VCaP (cell line): ENCODE measurements at regions not wholly inside any gene's neighbourhood (a gene's known extent, or its start where the extent isn't known, plus 50 kb on each side); places are given as distances from the start of the nearest gene placed in this dataset.
A peak's percentile ranks its signal among the peaks of the same experiment; 100 is the strongest.

ENCODE experiments used
- H3K27ac ChIP-seq: fragments of 450-650 bp; 2 replicates; pipeline ENCODE4 v1.5.1; 2017
- TF ChIP-seq, protein P1 (sequence below): fragments of 450-650 bp; conservative IDR thresholded peaks from 2 replicates; pipeline ENCODE4 v1.5.1; 2017; ENCODE audit warnings: mild to moderate bottlenecking, moderate library complexity

DNA sequence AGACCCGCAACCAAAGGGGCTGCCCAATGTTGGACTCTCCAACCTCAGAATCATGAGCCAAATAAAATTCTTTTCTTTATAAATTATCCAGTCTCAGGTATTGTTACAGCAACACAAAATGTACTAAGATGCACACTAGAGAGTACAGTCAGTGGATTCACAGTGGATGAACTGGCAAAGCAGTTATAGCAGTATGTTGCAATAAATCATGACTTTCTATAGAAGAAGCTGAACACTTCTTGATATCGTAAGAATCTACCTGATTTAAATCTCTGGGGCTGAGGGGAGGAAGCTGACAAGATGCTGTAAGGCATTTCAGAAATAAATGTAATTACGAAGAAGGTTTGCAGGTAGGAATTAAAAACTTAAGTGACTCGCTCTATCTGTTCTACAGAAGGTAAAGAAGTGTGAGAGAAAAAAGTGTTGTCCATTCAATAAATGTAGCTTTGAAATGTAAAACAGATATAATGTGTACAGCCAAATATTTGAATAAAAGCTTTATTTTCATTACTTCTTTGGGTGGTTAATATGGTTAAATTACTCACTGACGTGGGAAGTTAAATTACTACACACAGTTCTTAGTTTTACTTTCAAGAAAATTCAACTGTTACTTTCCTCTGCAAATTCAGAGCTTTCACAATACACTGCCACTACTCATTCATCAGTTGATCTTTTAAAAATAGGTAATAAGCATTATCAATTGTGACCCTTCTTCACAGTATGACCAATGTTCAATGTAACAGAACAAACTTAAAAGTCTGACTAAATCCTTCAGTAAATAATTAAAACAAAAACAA lies 439.1 kb downstream of the SHQ1 start:
- TF ChIP-seq, protein P1, sequence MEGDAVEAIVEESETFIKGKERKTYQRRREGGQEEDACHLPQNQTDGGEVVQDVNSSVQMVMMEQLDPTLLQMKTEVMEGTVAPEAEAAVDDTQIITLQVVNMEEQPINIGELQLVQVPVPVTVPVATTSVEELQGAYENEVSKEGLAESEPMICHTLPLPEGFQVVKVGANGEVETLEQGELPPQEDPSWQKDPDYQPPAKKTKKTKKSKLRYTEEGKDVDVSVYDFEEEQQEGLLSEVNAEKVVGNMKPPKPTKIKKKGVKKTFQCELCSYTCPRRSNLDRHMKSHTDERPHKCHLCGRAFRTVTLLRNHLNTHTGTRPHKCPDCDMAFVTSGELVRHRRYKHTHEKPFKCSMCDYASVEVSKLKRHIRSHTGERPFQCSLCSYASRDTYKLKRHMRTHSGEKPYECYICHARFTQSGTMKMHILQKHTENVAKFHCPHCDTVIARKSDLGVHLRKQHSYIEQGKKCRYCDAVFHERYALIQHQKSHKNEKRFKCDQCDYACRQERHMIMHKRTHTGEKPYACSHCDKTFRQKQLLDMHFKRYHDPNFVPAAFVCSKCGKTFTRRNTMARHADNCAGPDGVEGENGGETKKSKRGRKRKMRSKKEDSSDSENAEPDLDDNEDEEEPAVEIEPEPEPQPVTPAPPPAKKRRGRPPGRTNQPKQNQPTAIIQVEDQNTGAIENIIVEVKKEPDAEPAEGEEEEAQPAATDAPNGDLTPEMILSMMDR: no peak
- no peak overlapping the region for H3K27ac ChIP-seq

DNA sequence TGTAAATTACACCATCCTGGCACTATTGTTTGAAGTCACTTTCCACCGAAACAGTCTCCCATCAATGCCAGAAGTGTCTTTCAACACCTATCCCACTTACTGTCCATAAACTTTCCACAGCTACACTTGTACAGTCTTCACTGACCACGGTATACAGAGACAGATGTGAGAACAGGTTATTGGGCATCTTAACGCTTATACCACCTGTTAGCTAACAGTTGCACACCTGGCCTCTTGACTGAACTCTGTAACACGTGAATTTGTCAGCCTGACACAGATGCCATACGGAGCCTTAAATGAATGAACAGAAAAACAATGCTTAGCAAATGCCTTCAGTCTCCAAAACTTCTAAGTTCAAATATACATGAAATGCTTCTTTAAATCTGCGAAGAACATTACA lies 440.5 kb downstream of the SHQ1 start:
- TF ChIP-seq, protein P1: no peak

DNA sequence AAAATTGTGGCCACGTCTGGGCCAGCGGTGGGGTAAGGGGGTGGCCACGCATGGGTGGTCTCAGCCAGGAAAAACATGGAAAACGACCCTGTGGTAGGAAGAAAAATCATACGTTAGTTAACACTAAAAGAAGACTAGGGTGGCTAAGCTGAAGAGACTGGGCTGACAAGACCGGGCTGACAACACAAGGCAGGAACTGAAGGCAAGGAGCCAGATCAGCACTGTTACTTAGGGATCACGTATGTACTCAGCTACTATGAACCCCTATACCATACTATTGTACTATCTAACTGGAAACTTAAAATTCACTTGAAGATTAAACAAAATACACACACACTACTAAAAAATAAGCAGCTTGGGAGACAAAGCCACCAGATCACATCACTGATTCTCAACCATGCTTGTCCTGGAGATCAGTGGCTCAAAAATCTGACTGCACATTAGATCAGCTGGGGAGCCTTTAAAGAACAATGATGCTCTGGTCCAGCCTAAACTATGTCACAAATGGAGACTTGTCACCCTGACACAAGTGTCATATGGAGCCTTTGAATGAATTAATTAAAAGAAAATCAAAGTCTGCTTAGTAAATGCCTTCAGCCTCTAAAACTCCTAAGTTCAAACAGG lies 442.2 kb downstream of the SHQ1 start:
- TF ChIP-seq, protein P1: no peak
- H3K27ac ChIP-seq: peak overlapping the region; percentile 32

More for the DNA sequence above, 440.5 kb downstream of the SHQ1 start:
- H3K27ac ChIP-seq: no peak overlapping the region

DNA sequence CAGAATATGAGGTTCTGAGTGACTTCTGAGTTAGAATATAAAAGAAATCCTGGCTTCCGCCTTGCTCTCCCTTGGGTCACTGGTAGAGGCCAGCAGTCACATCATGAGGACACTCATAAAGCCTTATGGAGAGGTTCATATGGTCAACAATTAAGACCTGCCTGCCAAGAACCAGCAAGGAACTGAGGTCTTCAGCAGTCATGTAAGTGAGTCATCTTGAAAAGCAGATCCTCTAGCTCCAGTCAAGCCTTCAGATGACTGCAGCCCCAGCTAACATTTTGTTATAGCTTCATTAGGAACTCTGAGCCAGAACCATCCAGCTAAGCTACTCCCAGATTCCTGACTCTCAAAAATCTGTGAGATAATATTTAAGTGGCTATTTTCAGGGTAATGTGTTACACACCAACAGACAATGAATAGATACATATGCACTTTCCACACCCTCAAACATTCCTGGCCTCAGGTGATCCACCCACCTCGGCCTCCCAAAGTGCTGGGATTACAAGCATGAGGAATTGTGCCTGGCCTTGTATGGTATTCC lies 447.2 kb downstream of the SHQ1 start:
- no peak overlapping the region for H3K27ac ChIP-seq
- TF ChIP-seq, protein P1: no peak

DNA sequence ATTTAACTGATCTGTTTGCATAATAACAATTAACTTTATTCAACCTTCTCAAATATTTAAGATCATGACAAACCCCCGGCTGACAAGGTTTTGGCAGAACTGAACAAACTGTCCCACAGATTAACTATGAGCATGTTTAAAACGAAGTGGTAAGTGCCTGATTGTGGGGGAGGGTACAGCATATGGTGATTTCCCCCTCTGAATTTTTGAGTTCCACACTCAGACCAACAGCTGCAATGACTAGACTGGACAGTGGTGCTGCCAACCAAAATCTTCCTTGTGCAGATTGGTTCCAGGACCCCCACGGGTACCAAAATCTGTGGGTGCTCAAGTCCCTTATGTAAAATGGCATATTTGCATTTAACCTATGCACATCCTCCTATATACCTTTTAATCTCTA lies 449.5 kb downstream of the SHQ1 start:
- TF ChIP-seq, protein P1: no peak
- no peak overlapping the region for H3K27ac ChIP-seq

DNA sequence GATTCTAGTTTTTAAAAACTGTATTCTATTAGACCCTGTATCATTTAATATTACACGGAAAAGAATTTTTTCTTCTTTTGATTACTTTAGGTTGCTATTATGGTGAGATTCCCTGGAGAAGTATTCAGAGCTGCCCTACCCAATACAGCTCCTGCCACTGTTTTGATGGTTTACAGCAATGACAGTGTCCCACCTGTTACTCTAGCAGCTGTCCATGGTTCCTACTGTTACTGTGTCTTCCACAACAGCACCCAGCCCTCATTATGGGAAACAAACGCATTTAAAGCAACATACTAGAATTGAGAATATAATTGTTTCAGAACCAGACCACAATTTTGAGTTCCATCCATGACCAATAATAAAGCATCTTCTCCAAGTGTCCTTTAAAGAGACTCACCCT lies 450.7 kb downstream of the SHQ1 start:
- TF ChIP-seq, protein P1: no peak
- no peak overlapping the region for H3K27ac ChIP-seq

DNA sequence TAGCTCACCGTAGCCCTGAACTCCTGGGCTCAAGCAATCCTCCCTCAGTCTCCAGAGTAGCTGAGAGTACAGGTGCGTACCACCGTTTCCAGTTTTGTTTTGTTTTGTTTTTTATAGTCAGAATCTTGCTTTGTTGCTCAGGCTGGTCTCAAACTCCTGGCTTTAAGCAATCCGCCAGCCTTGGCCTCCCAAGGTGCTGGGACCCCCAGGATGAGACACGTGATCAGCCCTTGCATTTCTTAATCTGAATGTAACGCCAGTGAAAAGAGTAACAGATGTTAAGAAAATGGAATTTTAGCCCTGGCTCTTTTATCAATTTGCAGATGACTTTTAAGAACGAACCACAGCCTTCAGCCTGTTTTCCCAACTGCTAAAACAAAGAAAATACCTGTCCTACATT lies 451.3 kb downstream of the SHQ1 start:
- TF ChIP-seq, protein P1: no peak
- H3K27ac ChIP-seq: no peak overlapping the region
